CD4-positive, alpha-beta T cell treated with Interleukin-21 for 1 hour (primary cell): ENCODE measurements at regions not wholly inside any gene's neighbourhood (a gene's known extent, or its start where the extent isn't known, plus 50 kb on each side); places are given as distances from the start of the nearest gene placed in this dataset.
"Not testable (repeated sequence)": the region's sequence is repeated elsewhere in the genome, so short reads cannot be mapped to it uniquely, and the experiment has no call there.

Experiments
- DNase-seq: peaks from one replicate; pipeline ENCODE4 v3.0.0-alpha.2; 2020

GRCh38 chr9:22225856-22226255 lies 216.8 kb upstream of the CDKN2B start:
- not testable (repeated sequence) for DNase-seq

- no peak for DNase-seq
Measured at GRCh38 chr9:22227986-22228385, 218.6 kb upstream of the DMRTA1 start.

- no peak for DNase-seq
Measured at GRCh38 chr9:22228542-22228941, 218.1 kb upstream of the DMRTA1 start.

GRCh38 chr9:22229069-22229468 lies 217.6 kb upstream of the DMRTA1 start:
- DNase-seq, result no peak

- not testable (repeated sequence) for DNase-seq
Measured at GRCh38 chr9:22231309-22231708, 215.3 kb upstream of the DMRTA1 start.

- no peak for DNase-seq
Measured at GRCh38 chr9:22232971-22233370, 213.7 kb upstream of the DMRTA1 start.

- DNase-seq, result peak; percentile 22
Measured at GRCh38 chr9:22237497-22238363, 208.9 kb upstream of the DMRTA1 start.

GRCh38 chr9:22238809-22239684 lies 207.6 kb upstream of the DMRTA1 start:
- peak; percentile 17 for DNase-seq

- DNase-seq, result peak; percentile 25
Measured at GRCh38 chr9:22240619-22241018, 206.0 kb upstream of the DMRTA1 start.

GRCh38 chr9:22241024-22241423 lies 205.6 kb upstream of the DMRTA1 start:
- no peak for DNase-seq

- DNase-seq, result no peak
Measured at GRCh38 chr9:22241611-22242010, 205.0 kb upstream of the DMRTA1 start.

GRCh38 chr9:22244139-22245011 lies 202.2 kb upstream of the DMRTA1 start:
- DNase-seq, result peak; percentile 54

GRCh38 chr9:22255337-22255736 lies 191.3 kb upstream of the DMRTA1 start:
- DNase-seq, result no peak

GRCh38 chr9:22256381-22256780 lies 190.2 kb upstream of the DMRTA1 start:
- no peak for DNase-seq

GRCh38 chr9:22257026-22257816 lies 189.4 kb upstream of the DMRTA1 start:
- no peak for DNase-seq

GRCh38 chr9:22265038-22265437 lies 181.6 kb upstream of the DMRTA1 start:
- no peak for DNase-seq

GRCh38 chr9:22265534-22265933 lies 181.1 kb upstream of the DMRTA1 start:
- DNase-seq, result no peak

- no peak for DNase-seq
Measured at GRCh38 chr9:22274477-22274876, 172.1 kb upstream of the DMRTA1 start.

GRCh38 chr9:22278426-22278825 lies 168.2 kb upstream of the DMRTA1 start:
- DNase-seq, result no peak

GRCh38 chr9:22279636-22280035 lies 167.0 kb upstream of the DMRTA1 start:
- no peak for DNase-seq

GRCh38 chr9:22285066-22285465 lies 161.6 kb upstream of the DMRTA1 start:
- no peak for DNase-seq

- no peak for DNase-seq
Measured at GRCh38 chr9:22286661-22287060, 160.0 kb upstream of the DMRTA1 start.
